Prostate gland (tissue), 2 donors: ENCODE measurements at regions not wholly inside any gene's neighbourhood (a gene's known extent, or its start where the extent isn't known, plus 50 kb on each side); places are given as distances from the start of the nearest gene placed in this dataset.

Source experiments
- DNase-seq: peaks from one replicate; pipeline ENCODE4 v3.0.0-alpha.2; 2019; ENCODE audit warnings: low spot score
- H3K27ac ChIP-seq, 2 donors: fragments of 200-600 bp; sonication (generic); 2 replicates each; pipeline ENCODE4 v1.5.1; 2017 to 2019
- H3K27me3 ChIP-seq: fragments of 200-600 bp; sonication (generic); replicated peaks from 2 replicates; pipeline ENCODE4 v1.5.1; 2019; ENCODE audit not compliant: insufficient read depth
- H3K36me3 ChIP-seq, 2 donors: fragments of 200-600 bp; sonication (generic); 1 replicate in 1 of 2; 2 replicates in 1 of 2; pipeline versions ENCODE4 v1.5.1 to v1.8.1; 2017 to 2019
- H3K4me1 ChIP-seq: fragments of 200-600 bp; sonication (generic); replicated peaks from 2 replicates; pipeline ENCODE4 v1.5.1; 2019
- H3K4me3 ChIP-seq, 2 donors: fragments of 200-600 bp; sonication (generic); 2 replicates each; pipeline ENCODE4 v1.5.1; 2017 to 2019
- H3K9me3 ChIP-seq: fragments of 200-600 bp; sonication (generic); 2 replicates; pipeline ENCODE4 v1.5.1; 2017
- POLR2A ChIP-seq: fragments of 450-650 bp; IDR thresholded peaks from one replicate; pipeline ENCODE4 v1.6.1; 2016; ENCODE audit warnings: antibody characterized with exemption, mild to moderate bottlenecking
- POLR2AphosphoS5 ChIP-seq: sonication (generic); formaldehyde crosslinking; IDR thresholded peaks from one replicate; pipeline ENCODE4 v1.6.1; 2017; ENCODE audit warnings: antibody characterized with exemption
- WGBS: methylation state at CpG from one replicate; pipeline ENCODE4 v1.1.5; 2018; 5-methylcytosine and 5-hydroxymethylcytosine counted together
- intact Hi-C: fragments of 100-400 bp; cut with DNase I; formaldehyde crosslinking; loops from one replicate; pipeline ENCODE4 v1.14.2; 2022
- TF ChIP-seq, protein P1 (sequence below), 4 experiments: fragments of 200-600 bp in 2 of 4; fragments of 450-650 bp in 2 of 4; sonication (generic) in 2 of 4; IDR thresholded peaks; 1 replicate in 3 of 4; 2 replicates in 1 of 4; pipeline ENCODE4 v1.5.1; 2016 to 2019; ENCODE audit warnings: antibody characterized with exemption in 4 of 4, mild to moderate bottlenecking in 2 of 4, moderate library complexity in 2 of 4

- H3K27ac ChIP-seq, result no peak overlapping the region
- H3K4me3 ChIP-seq, result no peak overlapping the region
- no peaks in the 10 kb centered on the region for H3K27me3 ChIP-seq
- H3K36me3 ChIP-seq, result no peaks in the 10 kb centered on the region
- H3K4me1 ChIP-seq, result no peaks in the 10 kb centered on the region
- H3K9me3 ChIP-seq, result no peaks in the 10 kb centered on the region
- DNase-seq, result no peak
- TF ChIP-seq, protein P1, sequence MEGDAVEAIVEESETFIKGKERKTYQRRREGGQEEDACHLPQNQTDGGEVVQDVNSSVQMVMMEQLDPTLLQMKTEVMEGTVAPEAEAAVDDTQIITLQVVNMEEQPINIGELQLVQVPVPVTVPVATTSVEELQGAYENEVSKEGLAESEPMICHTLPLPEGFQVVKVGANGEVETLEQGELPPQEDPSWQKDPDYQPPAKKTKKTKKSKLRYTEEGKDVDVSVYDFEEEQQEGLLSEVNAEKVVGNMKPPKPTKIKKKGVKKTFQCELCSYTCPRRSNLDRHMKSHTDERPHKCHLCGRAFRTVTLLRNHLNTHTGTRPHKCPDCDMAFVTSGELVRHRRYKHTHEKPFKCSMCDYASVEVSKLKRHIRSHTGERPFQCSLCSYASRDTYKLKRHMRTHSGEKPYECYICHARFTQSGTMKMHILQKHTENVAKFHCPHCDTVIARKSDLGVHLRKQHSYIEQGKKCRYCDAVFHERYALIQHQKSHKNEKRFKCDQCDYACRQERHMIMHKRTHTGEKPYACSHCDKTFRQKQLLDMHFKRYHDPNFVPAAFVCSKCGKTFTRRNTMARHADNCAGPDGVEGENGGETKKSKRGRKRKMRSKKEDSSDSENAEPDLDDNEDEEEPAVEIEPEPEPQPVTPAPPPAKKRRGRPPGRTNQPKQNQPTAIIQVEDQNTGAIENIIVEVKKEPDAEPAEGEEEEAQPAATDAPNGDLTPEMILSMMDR (IDR thresholded peaks at IDR 0.05), result no peak
- TF ChIP-seq POLR2A (no peak), POLR2AphosphoS5 (no peak)
- 88% methylated on average over 8 of the region's 8 CpGs for WGBS
- intact Hi-C loops, result loop anchor here (10.0 kb wide), 1 partner anchor 276 kb away; no protein-coding TSS in a partner anchor
These were observed 572.0 kb downstream of the PTPRU start for GRCh38 chr1:29808141-29808995.

DNA sequence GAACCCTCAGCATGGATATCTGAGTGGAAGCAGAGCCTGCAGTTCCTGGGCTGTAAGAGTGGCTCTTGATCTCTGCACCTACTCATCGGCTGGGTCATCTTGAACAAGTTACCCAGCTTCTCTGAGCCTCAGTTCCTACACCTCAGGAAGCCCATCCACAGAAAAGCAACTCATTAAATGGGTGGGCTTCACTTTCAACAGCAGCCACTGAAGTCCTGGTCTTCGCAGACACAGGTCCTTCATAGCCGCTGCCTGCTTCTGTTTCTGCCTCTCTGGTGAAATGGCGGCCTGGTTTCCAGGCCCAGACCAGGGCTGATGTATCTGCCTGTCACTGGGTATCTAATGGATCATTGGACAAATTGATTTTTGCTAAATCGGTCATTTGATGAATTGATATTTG lies 571.4 kb downstream of the PTPRU start:
- no peaks in the 10 kb centered on the region for H3K4me1 ChIP-seq
- no peak for DNase-seq
- intact Hi-C loops, result loop anchor here (10.0 kb wide), 1 partner anchor 277 kb away; no protein-coding TSS in a partner anchor
- no peak overlapping the region for H3K27ac ChIP-seq
- H3K27me3 ChIP-seq, result no peaks in the 10 kb centered on the region
- TF ChIP-seq POLR2AphosphoS5 (no peak), POLR2A (no peak)
- TF ChIP-seq, protein P1 (IDR thresholded peaks at IDR 0.05), result no peak
- no peaks in the 10 kb centered on the region for H3K36me3 ChIP-seq
- H3K9me3 ChIP-seq, result no peaks in the 10 kb centered on the region
- 94% methylated on average over 5 of the region's 5 CpGs for WGBS
- H3K4me3 ChIP-seq, result no peak overlapping the region

DNA sequence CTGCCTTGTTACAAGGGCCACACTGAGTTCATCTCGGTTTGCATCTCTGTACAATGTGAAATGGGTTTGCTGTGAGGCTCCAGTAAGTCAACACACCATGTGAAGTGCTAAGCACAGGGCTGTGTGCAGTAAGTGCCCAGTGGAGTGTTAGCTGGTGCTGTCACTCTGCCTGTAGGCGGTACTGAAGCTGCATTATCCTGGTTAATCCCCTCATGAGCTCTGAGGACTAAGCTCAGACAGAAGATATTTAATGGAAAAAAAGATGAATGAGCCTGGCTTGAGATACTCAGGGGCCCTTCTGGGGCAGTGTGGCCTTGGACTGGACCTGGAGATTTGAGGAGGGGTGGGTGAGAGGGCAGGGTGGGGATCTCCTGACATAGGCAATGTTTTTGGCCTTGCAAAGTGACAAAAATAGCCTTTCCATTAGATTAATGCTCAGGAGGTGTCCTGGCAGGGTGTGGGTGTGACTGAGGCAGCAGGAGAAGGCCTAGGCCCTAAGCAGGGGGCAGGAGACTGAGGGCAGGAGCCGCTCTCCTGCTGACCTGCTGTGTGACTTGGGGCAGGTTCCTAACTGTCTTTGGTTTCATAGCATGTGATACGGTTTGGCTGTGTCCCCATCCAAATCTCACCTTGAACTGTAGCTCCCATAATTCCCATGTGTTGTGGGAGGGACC lies 570.5 kb downstream of the PTPRU start:
- Histone ChIP-seq H3K4me3 (no peak overlapping the region), H3K27me3 (no peaks in the 10 kb centered on the region), H3K36me3 (no peaks in the 10 kb centered on the region), H3K27ac (no peak overlapping the region), H3K9me3 (no peaks in the 10 kb centered on the region), H3K4me1 (peaks cover 4% of the 10 kb centered on the region)
- TF ChIP-seq POLR2A (no peak), POLR2AphosphoS5 (no peak)
- TF ChIP-seq, protein P1 (IDR thresholded peaks at IDR 0.05), result no peak
- no peak for DNase-seq
- intact Hi-C loops, result loop anchor here (10.0 kb wide), 1 partner anchor 278 kb away; no protein-coding TSS in a partner anchor
- 69% methylated on average over 4 of the region's 4 CpGs for WGBS

DNA sequence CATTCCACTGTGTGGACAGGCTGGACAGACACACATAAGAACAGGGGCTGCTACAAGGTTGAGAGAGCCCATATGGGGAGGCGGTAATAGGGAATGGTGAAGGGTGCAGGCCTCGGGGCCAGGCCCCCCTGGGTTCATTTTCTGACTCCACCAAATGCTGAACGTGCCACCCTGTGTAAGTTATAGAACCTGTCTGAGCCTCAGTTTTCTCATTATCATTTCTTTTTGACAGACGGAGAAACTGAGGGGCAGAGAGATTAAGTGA lies 569.5 kb downstream of the PTPRU start:
- WGBS, result 92% methylated on average over 4 of the region's 4 CpGs
- Histone ChIP-seq H3K27ac (no peak overlapping the region), H3K4me1 (peaks cover 4% of the 10 kb centered on the region), H3K4me3 (no peak overlapping the region), H3K9me3 (no peaks in the 10 kb centered on the region), H3K36me3 (no peaks in the 10 kb centered on the region), H3K27me3 (no peaks in the 10 kb centered on the region)
- no peak for DNase-seq
- intact Hi-C loops, result loop anchor here (10.0 kb wide), 1 partner anchor 279 kb away; no protein-coding TSS in a partner anchor
- TF ChIP-seq POLR2AphosphoS5 (no peak), POLR2A (no peak)
- TF ChIP-seq, protein P1 (IDR thresholded peaks at IDR 0.05), result no peak
